GM08714 (cell line): ENCODE measurements at regions not wholly inside any gene's neighbourhood (a gene's known extent, or its start where the extent isn't known, plus 50 kb on each side); places are given as distances from the start of the nearest gene placed in this dataset.
"Not testable (repeated sequence)": the region's sequence is repeated elsewhere in the genome, so short reads cannot be mapped to it uniquely, and the experiment has no call there.

Source experiments
- H3K4me3 ChIP-seq: fragments of 200-500 bp; sonication (Bioruptor generic); 2 replicates; pipeline ENCODE4 v1.5.1; 2014; ENCODE audit warnings: mild to moderate bottlenecking, low read length, inconsistent platforms
- ZNF274 ChIP-seq: IDR thresholded peaks from 2 replicates; pipeline ENCODE4 v1.6.1; 2012; ENCODE audit warnings: mild to moderate bottlenecking, low read depth, low read length

- no peak overlapping the region for H3K4me3 ChIP-seq
- no peak for TF ChIP-seq ZNF274
Measured at GRCh38 chr2:111519071-111519470, 364.9 kb downstream of the ANAPC1 start.

- no peak for TF ChIP-seq ZNF274
- no peak overlapping the region for H3K4me3 ChIP-seq
Measured at GRCh38 chr2:111522231-111522768, 361.7 kb downstream of the ANAPC1 start.

- no peak for TF ChIP-seq ZNF274
- H3K4me3 ChIP-seq: no peak overlapping the region
Measured at GRCh38 chr2:111523009-111523408, 361.0 kb downstream of the ANAPC1 start.

- H3K4me3 ChIP-seq: not testable (repeated sequence)
Measured at GRCh38 chr2:111525026-111525425, 359.0 kb downstream of the ANAPC1 start.

GRCh38 chr2:111526041-111526639 lies 357.9 kb downstream of the ANAPC1 start:
- not testable (repeated sequence) for H3K4me3 ChIP-seq

GRCh38 chr2:111527707-111528400 lies 356.1 kb downstream of the ANAPC1 start:
- H3K4me3 ChIP-seq: not testable (repeated sequence)

GRCh38 chr2:111529022-111529421 lies 355.0 kb downstream of the ANAPC1 start:
- H3K4me3 ChIP-seq: not testable (repeated sequence)

- not testable (repeated sequence) for H3K4me3 ChIP-seq
Measured at GRCh38 chr2:111530239-111530965, 353.6 kb downstream of the ANAPC1 start.

- H3K4me3 ChIP-seq: not testable (repeated sequence)
Measured at GRCh38 chr2:111532682-111533556, 351.1 kb downstream of the ANAPC1 start.

GRCh38 chr2:111533557-111534247 lies 350.3 kb downstream of the ANAPC1 start:
- H3K4me3 ChIP-seq: not testable (repeated sequence)

- no peak overlapping the region for H3K4me3 ChIP-seq
- TF ChIP-seq ZNF274: no peak
Measured at GRCh38 chr2:111534910-111535352, 349.1 kb downstream of the ANAPC1 start.

GRCh38 chr2:111535404-111535803 lies 348.6 kb downstream of the ANAPC1 start:
- H3K4me3 ChIP-seq: no peak overlapping the region
- no peak for TF ChIP-seq ZNF274

- no peak for TF ChIP-seq ZNF274
- no peak overlapping the region for H3K4me3 ChIP-seq
Measured at GRCh38 chr2:111537078-111537655, 346.8 kb downstream of the ANAPC1 start.

GRCh38 chr2:111539991-111540390 lies 344.0 kb downstream of the ANAPC1 start:
- H3K4me3 ChIP-seq: not testable (repeated sequence)

GRCh38 chr2:111542120-111542774 lies 341.7 kb downstream of the ANAPC1 start:
- H3K4me3 ChIP-seq: not testable (repeated sequence)

GRCh38 chr2:111544006-111544405 lies 340.0 kb downstream of the ANAPC1 start:
- not testable (repeated sequence) for H3K4me3 ChIP-seq

GRCh38 chr2:111545723-111546431 lies 338.1 kb downstream of the ANAPC1 start:
- not testable (repeated sequence) for H3K4me3 ChIP-seq

GRCh38 chr2:111546578-111546977 lies 337.4 kb downstream of the ANAPC1 start:
- not testable (repeated sequence) for H3K4me3 ChIP-seq
